HCT116 (cell line): ENCODE measurements at regions not wholly inside any gene's neighbourhood (a gene's known extent, or its start where the extent isn't known, plus 50 kb on each side); places are given as distances from the start of the nearest gene placed in this dataset.

ENCODE experiments used
- ATAC-seq: fragments of 200-7000 bp; cut with Tn5 transposase; 2 replicates; pipeline ENCODE4 v1.9.1; 2020; ENCODE audit warnings: mild to moderate bottlenecking, moderate library complexity
- BruUV-seq: library from RNA; stranded (reverse); fragments of 400-500 nt; replicated peaks from 2 replicates; lab custom pipeline; 2021; lab: Mats Ljungman, UMichigan
- CTCF ChIA-PET: fragments of 300-600 bp; sonication (Branson Sonifier 250); formaldehyde crosslinking; loops from one replicate; lab custom pipeline; 2021; ENCODE audit warnings: antibody characterized with exemption; lab: Charles Lee
- POLR2A ChIA-PET: fragments of 300-600, 350-600 bp; sonication (Branson Sonifier 250); formaldehyde crosslinking; loops from one replicate; lab custom pipeline; 2021; ENCODE audit warnings: antibody characterized with exemption; lab: Charles Lee
- RAD21 ChIA-PET, 2 experiments: fragments of 300-600 bp; sonication (Branson Sonifier 250); formaldehyde crosslinking; loops; one replicate each; lab custom pipeline; 2023; ENCODE audit warnings: low total read pairs in 2 of 2; ENCODE audit not compliant: uncharacterized antibody in 2 of 2, unreplicated experiment in 2 of 2, low non-redundant PET in 1 of 2; lab: Charles Lee
- DNase-seq: peaks from one replicate; pipeline ENCODE4 v3.0.0-alpha.2; 2010; ENCODE audit warnings: low read depth, low spot score
- H2AFZ ChIP-seq: fragments of 200-600 bp; shearing (Covaris generic), sonication (generic); 2 replicates; pipeline ENCODE4 v1.6.1; 2017; ENCODE audit warnings: low read depth, mixed run types, mixed read lengths, antibody characterized with exemption, low read length; ENCODE audit not compliant: poor library complexity, severe bottlenecking
- H3K27ac ChIP-seq: 2 replicates; pipeline ENCODE4 v1.5.1; 2012; ENCODE audit warnings: low read depth, low read length
- H3K27me3 ChIP-seq: fragments of 200-600 bp; sonication (generic); 2 replicates; pipeline ENCODE4 v1.6.1; 2016; ENCODE audit warnings: mixed run types, low read length, mixed read lengths; ENCODE audit not compliant: insufficient read depth
- H3K36me3 ChIP-seq, 2 experiments: fragments of 200-500 bp in 1 of 2; fragments of 200-600 bp in 1 of 2; sonication (Bioruptor generic) in 1 of 2; sonication (generic) in 1 of 2; 2 replicates each; pipeline versions ENCODE4 v1.5.1 to v1.6.1; 2014 to 2016; ENCODE audit warnings: low read length in 2 of 2, inconsistent platforms in 1 of 2, mixed read lengths in 1 of 2, mixed run types in 1 of 2; ENCODE audit not compliant: insufficient read depth in 2 of 2, control insufficient read depth in 1 of 2
- H3K4me1 ChIP-seq, 2 experiments: fragments of 200-600 bp in 1 of 2; sonication (generic) in 1 of 2; 2 replicates each; pipeline versions ENCODE4 v1.5.1 to v1.6.1; 2012 to 2017; ENCODE audit warnings: low read length in 2 of 2, inconsistent platforms in 1 of 2, mild to moderate bottlenecking in 1 of 2, mixed read lengths in 1 of 2, mixed run types in 1 of 2, moderate library complexity in 1 of 2; ENCODE audit not compliant: insufficient read depth in 2 of 2, control insufficient read depth in 1 of 2
- H3K4me2 ChIP-seq: fragments of 200-600 bp; sonication (generic); 2 replicates; pipeline ENCODE4 v1.6.1; 2017; ENCODE audit warnings: mixed run types, low read length, mixed read lengths
- H3K4me3 ChIP-seq, 2 experiments: fragments of 200-600 bp in 1 of 2; sonication (generic) in 1 of 2; replicated peaks in 1 of 2; 2 replicates each; pipeline ENCODE4 v1.5.1; 2011 to 2016; ENCODE audit warnings: low read length in 2 of 2, control low read depth in 1 of 2, low read depth in 1 of 2, mild to moderate bottlenecking in 1 of 2, mixed read lengths in 1 of 2, mixed run types in 1 of 2
- H3K79me2 ChIP-seq: fragments of 200-600 bp; sonication (generic); 2 replicates; pipeline ENCODE4 v1.6.1; 2017; ENCODE audit warnings: mild to moderate bottlenecking, mixed run types, low read length, moderate library complexity, mixed read lengths; ENCODE audit not compliant: insufficient read depth
- H3K9ac ChIP-seq: fragments of 200-600 bp; sonication (generic); 2 replicates; pipeline ENCODE4 v1.6.1; 2016; ENCODE audit warnings: low read length, mixed read lengths
- H3K9me2 ChIP-seq: fragments of 200-600 bp; sonication (generic), shearing (Covaris generic); 2 replicates; pipeline ENCODE4 v1.6.1; 2017; ENCODE audit warnings: mixed run types, mild to moderate bottlenecking, moderate library complexity; ENCODE audit not compliant: insufficient read depth
- H3K9me3 ChIP-seq, 2 experiments: fragments of 200-500 bp in 1 of 2; fragments of 200-600 bp in 1 of 2; sonication (Bioruptor generic) in 1 of 2; sonication (generic) in 1 of 2; 2 replicates each; pipeline ENCODE4 v1.6.1; 2014 to 2017; ENCODE audit warnings: low read length in 2 of 2, mixed read lengths in 2 of 2, inconsistent platforms in 1 of 2, low read depth in 1 of 2, mild to moderate bottlenecking in 1 of 2, mixed run types in 1 of 2, moderate library complexity in 1 of 2; ENCODE audit not compliant: control insufficient read depth in 1 of 2, insufficient read depth in 1 of 2
- H4K20me1 ChIP-seq: fragments of 200-600 bp; sonication (generic), shearing (Covaris generic); 2 replicates; pipeline ENCODE4 v1.6.1; 2017; ENCODE audit warnings: mixed run types, mild to moderate bottlenecking, moderate library complexity; ENCODE audit not compliant: insufficient read depth
- YY1 ChIP-seq: IDR thresholded peaks from 2 replicates; pipeline ENCODE4 v1.6.1; 2011; ENCODE audit warnings: low read length, low read depth, moderate library complexity, mild to moderate bottlenecking; ENCODE audit not compliant: insufficient replicate concordance; ENCODE audit errors: extremely low read depth
- intact Hi-C: fragments of 100-400 bp; cut with micrococcal nuclease; formaldehyde crosslinking; loops from 2 replicates; pipeline ENCODE4 v1.10.0; 2022
- TF ChIP-seq, protein P1 (sequence below), 3 experiments: fragments of 200-600 bp in 1 of 3; sonication (generic) in 1 of 3; IDR thresholded peaks in 2 of 3; conservative IDR thresholded peaks in 1 of 3; 2 replicates each; pipeline ENCODE4 v1.5.1; 2012 to 2017; ENCODE audit warnings: low read depth in 2 of 3, low read length in 2 of 3, antibody characterized with exemption in 1 of 3, borderline replicate concordance in 1 of 3, control low read depth in 1 of 3, mild to moderate bottlenecking in 1 of 3, mixed read lengths in 1 of 3, mixed run types in 1 of 3, moderate library complexity in 1 of 3; ENCODE audit not compliant: insufficient read depth in 1 of 3
- TF ChIP-seq, protein P2 (sequence below): IDR thresholded peaks from 2 replicates; pipeline ENCODE4 v1.6.1; 2012; ENCODE audit warnings: low read depth

DNA sequence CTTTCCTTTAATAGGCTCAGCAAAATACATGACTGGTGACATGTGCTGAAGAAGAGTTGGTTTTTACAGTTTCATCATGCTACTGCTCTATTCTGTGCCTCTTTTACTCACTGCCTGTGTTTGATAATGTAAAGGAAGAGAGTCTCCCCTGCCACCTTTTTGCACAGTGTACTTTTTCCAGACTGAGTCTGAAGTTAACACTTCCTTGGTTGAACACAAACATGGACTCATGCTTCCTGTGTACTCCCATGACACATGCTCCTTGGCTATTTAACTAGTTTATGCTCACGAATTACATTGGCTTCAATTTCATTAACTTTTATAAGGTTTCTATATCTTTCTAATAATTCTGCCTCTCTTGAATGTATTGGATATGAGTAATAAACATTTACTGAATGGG, 396.1 kb downstream of the VGLL3 start:
- H3K79me2 ChIP-seq: no peaks in the 10 kb centered on the region
- no peaks in the 10 kb centered on the region for H4K20me1 ChIP-seq
- no peaks in the 10 kb centered on the region for H3K36me3 ChIP-seq
- H3K9me2 ChIP-seq: no peaks in the 10 kb centered on the region
- TF ChIP-seq YY1: no peak
- TF ChIP-seq, protein P1, sequence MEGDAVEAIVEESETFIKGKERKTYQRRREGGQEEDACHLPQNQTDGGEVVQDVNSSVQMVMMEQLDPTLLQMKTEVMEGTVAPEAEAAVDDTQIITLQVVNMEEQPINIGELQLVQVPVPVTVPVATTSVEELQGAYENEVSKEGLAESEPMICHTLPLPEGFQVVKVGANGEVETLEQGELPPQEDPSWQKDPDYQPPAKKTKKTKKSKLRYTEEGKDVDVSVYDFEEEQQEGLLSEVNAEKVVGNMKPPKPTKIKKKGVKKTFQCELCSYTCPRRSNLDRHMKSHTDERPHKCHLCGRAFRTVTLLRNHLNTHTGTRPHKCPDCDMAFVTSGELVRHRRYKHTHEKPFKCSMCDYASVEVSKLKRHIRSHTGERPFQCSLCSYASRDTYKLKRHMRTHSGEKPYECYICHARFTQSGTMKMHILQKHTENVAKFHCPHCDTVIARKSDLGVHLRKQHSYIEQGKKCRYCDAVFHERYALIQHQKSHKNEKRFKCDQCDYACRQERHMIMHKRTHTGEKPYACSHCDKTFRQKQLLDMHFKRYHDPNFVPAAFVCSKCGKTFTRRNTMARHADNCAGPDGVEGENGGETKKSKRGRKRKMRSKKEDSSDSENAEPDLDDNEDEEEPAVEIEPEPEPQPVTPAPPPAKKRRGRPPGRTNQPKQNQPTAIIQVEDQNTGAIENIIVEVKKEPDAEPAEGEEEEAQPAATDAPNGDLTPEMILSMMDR (IDR thresholded peaks at IDR 0.05 in 2 of 3, conservative IDR thresholded peaks at IDR 0.05 in 1 of 3; ENCODE audit: borderline replicate concordance in 1 of 3, insufficient read depth in 1 of 3, low read depth in 2 of 3, low read length in 2 of 3): no peak
- TF ChIP-seq, protein P2, sequence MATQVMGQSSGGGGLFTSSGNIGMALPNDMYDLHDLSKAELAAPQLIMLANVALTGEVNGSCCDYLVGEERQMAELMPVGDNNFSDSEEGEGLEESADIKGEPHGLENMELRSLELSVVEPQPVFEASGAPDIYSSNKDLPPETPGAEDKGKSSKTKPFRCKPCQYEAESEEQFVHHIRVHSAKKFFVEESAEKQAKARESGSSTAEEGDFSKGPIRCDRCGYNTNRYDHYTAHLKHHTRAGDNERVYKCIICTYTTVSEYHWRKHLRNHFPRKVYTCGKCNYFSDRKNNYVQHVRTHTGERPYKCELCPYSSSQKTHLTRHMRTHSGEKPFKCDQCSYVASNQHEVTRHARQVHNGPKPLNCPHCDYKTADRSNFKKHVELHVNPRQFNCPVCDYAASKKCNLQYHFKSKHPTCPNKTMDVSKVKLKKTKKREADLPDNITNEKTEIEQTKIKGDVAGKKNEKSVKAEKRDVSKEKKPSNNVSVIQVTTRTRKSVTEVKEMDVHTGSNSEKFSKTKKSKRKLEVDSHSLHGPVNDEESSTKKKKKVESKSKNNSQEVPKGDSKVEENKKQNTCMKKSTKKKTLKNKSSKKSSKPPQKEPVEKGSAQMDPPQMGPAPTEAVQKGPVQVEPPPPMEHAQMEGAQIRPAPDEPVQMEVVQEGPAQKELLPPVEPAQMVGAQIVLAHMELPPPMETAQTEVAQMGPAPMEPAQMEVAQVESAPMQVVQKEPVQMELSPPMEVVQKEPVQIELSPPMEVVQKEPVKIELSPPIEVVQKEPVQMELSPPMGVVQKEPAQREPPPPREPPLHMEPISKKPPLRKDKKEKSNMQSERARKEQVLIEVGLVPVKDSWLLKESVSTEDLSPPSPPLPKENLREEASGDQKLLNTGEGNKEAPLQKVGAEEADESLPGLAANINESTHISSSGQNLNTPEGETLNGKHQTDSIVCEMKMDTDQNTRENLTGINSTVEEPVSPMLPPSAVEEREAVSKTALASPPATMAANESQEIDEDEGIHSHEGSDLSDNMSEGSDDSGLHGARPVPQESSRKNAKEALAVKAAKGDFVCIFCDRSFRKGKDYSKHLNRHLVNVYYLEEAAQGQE: no peak
- no peak overlapping the region for H2AFZ ChIP-seq
- RAD21 ChIA-PET: no interaction called here
- DNase-seq: no peak
- no TSS peak for BruUV-seq
- H3K4me1 ChIP-seq: no peaks in the 10 kb centered on the region
- H3K4me3 ChIP-seq: no peak overlapping the region
- no peaks in the 10 kb centered on the region for H3K27me3 ChIP-seq
- H3K27ac ChIP-seq: no peak overlapping the region
- H3K9ac ChIP-seq: no peak overlapping the region
- CTCF ChIA-PET: no interaction called here
- POLR2A ChIA-PET: no interaction called here
- H3K9me3 ChIP-seq: no peaks in the 10 kb centered on the region; a peak in 2 of 4 replicates
- no peak for ATAC-seq
- intact Hi-C loops: no loop called here
- H3K4me2 ChIP-seq: no peak overlapping the region
